H1 (cell line): ENCODE measurements at regions not wholly inside any gene's neighbourhood (a gene's known extent, or its start where the extent isn't known, plus 50 kb on each side); places are given as distances from the start of the nearest gene placed in this dataset.

Source experiments
- BACH1 ChIP-seq: IDR thresholded peaks from 2 replicates; pipeline ENCODE4 v1.6.1; 2012; ENCODE audit warnings: low read length, improper control_type of control experiment
- CEBPB ChIP-seq: IDR thresholded peaks from 2 replicates; pipeline ENCODE4 v1.6.1; 2012; ENCODE audit warnings: low read depth, low read length
- E2F6 ChIP-seq: IDR thresholded peaks from 2 replicates; pipeline ENCODE4 v1.6.1; 2012; ENCODE audit warnings: inconsistent platforms
- GTF2F1 ChIP-seq: IDR thresholded peaks from 2 replicates; pipeline ENCODE4 v1.6.1; 2012; ENCODE audit warnings: low read depth, low read length, improper control_type of control experiment, borderline replicate concordance
- NRF1 ChIP-seq: IDR thresholded peaks from 2 replicates; pipeline ENCODE4 v1.6.1; 2011; ENCODE audit warnings: mild to moderate bottlenecking, low read depth, low read length, improper control_type of control experiment

DNA sequence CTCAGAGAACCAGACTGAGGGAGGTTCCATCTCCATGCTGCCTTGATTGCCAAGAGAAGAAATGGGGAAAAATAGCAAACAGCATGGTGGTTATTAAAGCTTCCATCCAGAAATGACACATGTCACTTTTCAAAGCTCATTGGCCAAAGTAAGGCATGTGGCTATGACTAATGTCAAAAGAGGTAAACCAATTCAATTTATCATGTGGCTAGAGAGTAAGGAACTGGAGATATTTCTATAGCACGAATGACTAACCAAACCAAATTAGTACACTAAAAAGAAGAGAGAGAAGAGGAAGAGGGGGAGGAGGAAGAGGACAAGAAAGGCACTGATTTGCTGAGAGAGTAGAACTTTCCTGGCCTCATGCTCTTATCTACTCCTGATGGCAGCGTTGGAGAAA lies 115.2 kb upstream of the SLC6A11 start (continued):
- TF ChIP-seq E2F6 (no peak), NRF1 (no peak), BACH1 (no peak), GTF2F1 (no peak), CEBPB (no peak)
